GM12878 (cell line): ENCODE measurements at regions not wholly inside any gene's neighbourhood (a gene's known extent, or its start where the extent isn't known, plus 50 kb on each side); places are given as distances from the start of the nearest gene placed in this dataset.

Experiments used
- ATAC-seq: fragments of 200-7000 bp; cut with Tn5 transposase; 3 replicates; pipeline ENCODE4 v1.9.1; 2020; ENCODE audit warnings: mild to moderate bottlenecking, moderate library complexity
- BruUV-seq: library from RNA; stranded (reverse); fragments of 400-500 nt; replicated peaks from 2 replicates; lab custom pipeline; 2021; lab: Mats Ljungman, UMichigan
- CTCF ChIA-PET: fragments of 300-600 bp; sonication (Branson Sonifier 250); formaldehyde crosslinking; extraction: SDS; loops from one replicate; lab custom pipeline; 2021; ENCODE audit warnings: inconsistent platforms; lab: Yijun Ruan, JAX
- POLR2A ChIA-PET: fragments of 350-600 bp; formaldehyde crosslinking; extraction: SDS; loops from one replicate; lab custom pipeline; 2021; ENCODE audit warnings: inconsistent platforms; lab: Charles Lee
- RAD21 ChIA-PET: fragments of 300-600 bp; sonication (Branson Sonifier 250); formaldehyde crosslinking; loops from one replicate; lab custom pipeline; 2023; ENCODE audit warnings: antibody characterized with exemption; ENCODE audit not compliant: unreplicated experiment; lab: Charles Lee
- SMC1A ChIA-PET: fragments of 300-600 bp; sonication (Branson Sonifier 250); formaldehyde crosslinking; loops from one replicate; lab custom pipeline; 2023; ENCODE audit not compliant: unreplicated experiment, uncharacterized antibody; lab: Charles Lee
- DNase-seq: peaks from one replicate; pipeline ENCODE4 v3.0.0-alpha.2; 2011; ENCODE audit warnings: low read depth, low spot score
- FAIRE-seq: peaks from 3 replicates; lab custom pipeline; 2011; peaks lifted over from hg19 to GRCh38; lab: Jason Lieb, UNC
- H2AFZ ChIP-seq: 2 replicates; pipeline ENCODE4 v1.6.0; 2011; ENCODE audit warnings: low read depth, low read length, control low read depth; ENCODE audit not compliant: control insufficient read depth
- H3K27ac ChIP-seq: 2 replicates; pipeline ENCODE4 v1.5.1; 2011; ENCODE audit warnings: control low read depth; ENCODE audit not compliant: control insufficient read depth, insufficient read depth
- H3K27me3 ChIP-seq, 2 experiments: replicated peaks in 1 of 2; 2 replicates each; pipeline versions ENCODE4 v1.6.0 to v1.6.1; 2011; ENCODE audit warnings: low read length in 1 of 2; ENCODE audit not compliant: control insufficient read depth in 2 of 2, insufficient read depth in 2 of 2
- H3K36me3 ChIP-seq, 2 experiments: 2 replicates each; pipeline ENCODE4 v1.5.1; 2011; ENCODE audit warnings: low read length in 1 of 2; ENCODE audit not compliant: control insufficient read depth in 2 of 2, insufficient read depth in 2 of 2
- H3K4me1 ChIP-seq: 2 replicates; pipeline ENCODE4 v1.6.1; 2011; ENCODE audit warnings: mild to moderate bottlenecking, low read length, moderate library complexity, mixed read lengths; ENCODE audit not compliant: control insufficient read depth, insufficient read depth
- H3K4me2 ChIP-seq: 2 replicates; pipeline ENCODE4 v1.6.0; 2011; ENCODE audit warnings: control low read depth; ENCODE audit not compliant: control insufficient read depth, insufficient read depth
- H3K4me3 ChIP-seq: fragments of 200-600 bp; sonication (generic); 2 replicates; pipeline ENCODE4 v1.5.1; 2016
- H3K79me2 ChIP-seq: 2 replicates; pipeline ENCODE4 v1.6.0; 2011; ENCODE audit warnings: low read length; ENCODE audit not compliant: control insufficient read depth, insufficient read depth
- H3K9ac ChIP-seq: 2 replicates; pipeline ENCODE4 v1.8.0; 2011; ENCODE audit warnings: low read length, control low read depth, mixed read lengths; ENCODE audit not compliant: control insufficient read depth, insufficient read depth
- H3K9me3 ChIP-seq: replicated peaks from 3 replicates; pipeline ENCODE4 v1.5.1; 2011; ENCODE audit warnings: mild to moderate bottlenecking, low read length; ENCODE audit not compliant: control insufficient read depth, insufficient read depth
- H4K20me1 ChIP-seq: 2 replicates; pipeline ENCODE4 v1.6.0; 2011; ENCODE audit not compliant: control insufficient read depth, insufficient read depth
- MLLT1 ChIP-seq: fragments of 450-650 bp; IDR thresholded peaks from 2 replicates; pipeline ENCODE4 v1.6.1; 2016; ENCODE audit warnings: mild to moderate bottlenecking
- NFYA ChIP-seq: IDR thresholded peaks from 2 replicates; pipeline ENCODE4 v1.6.1; 2011; ENCODE audit warnings: low read depth, mild to moderate bottlenecking, low read length, improper control_type of control experiment, borderline replicate concordance
- PAX5 ChIP-seq: IDR thresholded peaks from 2 replicates; pipeline ENCODE4 v1.6.1; 2011; ENCODE audit warnings: low read depth, low read length, borderline replicate concordance
- PML ChIP-seq: IDR thresholded peaks from 2 replicates; pipeline ENCODE4 v1.6.1; 2012; ENCODE audit warnings: low read length, inconsistent platforms
- POU2F2 ChIP-seq: IDR thresholded peaks from 3 replicates; pipeline ENCODE4 v1.6.1; 2011; ENCODE audit warnings: low read depth, mild to moderate bottlenecking, low read length, borderline replicate concordance
- SRF ChIP-seq, 2 experiments: IDR thresholded peaks; 2 replicates each; pipeline ENCODE4 v1.6.1; 2011; ENCODE audit warnings: low read depth in 2 of 2, low read length in 2 of 2, mild to moderate bottlenecking in 1 of 2, moderate library complexity in 1 of 2
- STAT1 ChIP-seq: fragments of 450-650 bp; conservative IDR thresholded peaks from 2 replicates; pipeline ENCODE4 v1.6.1; 2014; ENCODE audit warnings: antibody characterized with exemption, mild to moderate bottlenecking
- ZBTB33 ChIP-seq: fragments of 450-650 bp; IDR thresholded peaks from 2 replicates; pipeline ENCODE4 v1.6.1; 2017; ENCODE audit warnings: mild to moderate bottlenecking
- ZNF24 ChIP-seq: fragments of 450-650 bp; IDR thresholded peaks from 2 replicates; pipeline ENCODE4 v1.6.1; 2017; ENCODE audit warnings: antibody characterized with exemption, mild to moderate bottlenecking
- ZNF384 ChIP-seq: IDR thresholded peaks from 2 replicates; pipeline ENCODE4 v1.6.1; 2012; ENCODE audit warnings: low read depth, mild to moderate bottlenecking, low read length, improper control_type of control experiment, borderline replicate concordance
- ZNF622 ChIP-seq: fragments of 450-650 bp; IDR thresholded peaks from 2 replicates; pipeline ENCODE4 v1.6.1; 2017; ENCODE audit warnings: mild to moderate bottlenecking, inconsistent platforms
- WGBS: methylation state at CpG from one replicate; pipeline ENCODE4 v1.1.6; 2016; ENCODE audit warnings: low lambda C conversion rate; ENCODE audit not compliant: insufficient replicate concordance, insufficient coverage; ENCODE audit errors: missing lambda C conversion rate; 5-methylcytosine and 5-hydroxymethylcytosine counted together
- in situ Hi-C: fragments of 300-500 bp; cut with MboI; formaldehyde crosslinking; loops from 9 replicates; pipeline ENCODE4 v1.14.3; 2018; ENCODE audit warnings: mixed read lengths
- intact Hi-C: fragments of 100-400 bp; cut with micrococcal nuclease; formaldehyde crosslinking; loops from one replicate; pipeline ENCODE4 v1.14.2; 2022; ENCODE audit not compliant: unreplicated experiment

GRCh38 chr22:47395481-47395880 is 633.0 kb downstream of the TBC1D22A start:
- ChIA-PET RAD21 (no interaction called here), POLR2A (no interaction called here), CTCF (no interaction called here), SMC1A (no interaction called here)
- intact Hi-C loops (no loop called here), in situ Hi-C loops (no loop called here)
- Histone ChIP-seq H3K9me3 (no peaks in the 10 kb centered on the region; the same call in 2 of the 3 replicates), H3K79me2 (no peaks in the 10 kb centered on the region), H3K27me3 (no peaks in the 10 kb centered on the region), H3K4me2 (no peak overlapping the region), H3K9ac (no peak overlapping the region), H3K4me3 (no peak overlapping the region), H2AFZ (no peak overlapping the region), H4K20me1 (no peaks in the 10 kb centered on the region), H3K27ac (no peak overlapping the region), H3K36me3 (no peaks in the 10 kb centered on the region), H3K4me1 (no peaks in the 10 kb centered on the region)
- ATAC-seq (no peak), DNase-seq (no peak), FAIRE-seq (no peak)
- TF ChIP-seq ZNF622, result no peak
- no peak for TF ChIP-seq POU2F2
- no peak for TF ChIP-seq ZNF24
- no peak for TF ChIP-seq PAX5
- WGBS, result 46% methylated on average over 8 of the region's 8 CpGs
- BruUV-seq, result no TSS peak

- intact Hi-C loops, result no loop called here
- BruUV-seq, result no TSS peak
- no peaks in the 10 kb centered on the region for H3K4me1 ChIP-seq
- no peak overlapping the region for H3K4me2 ChIP-seq
- no peaks in the 10 kb centered on the region for H3K27me3 ChIP-seq
- ATAC-seq, result no peak
- FAIRE-seq, result no peak
- no peak overlapping the region for H3K4me3 ChIP-seq
- POLR2A ChIA-PET, result no interaction called here
- H3K79me2 ChIP-seq, result no peaks in the 10 kb centered on the region
- no peaks in the 10 kb centered on the region; the same call in 2 of the 3 replicates for H3K9me3 ChIP-seq
- RAD21 ChIA-PET, result no interaction called here
- H3K36me3 ChIP-seq, result no peaks in the 10 kb centered on the region
- H3K27ac ChIP-seq, result no peak overlapping the region
- DNase-seq, result no peak
- H2AFZ ChIP-seq, result no peak overlapping the region
- SMC1A ChIA-PET, result no interaction called here
- H3K9ac ChIP-seq, result no peak overlapping the region
- 20% methylated on average over 12 of the region's 12 CpGs for WGBS
- TF ChIP-seq ZBTB33, result no peak
- TF ChIP-seq PML, result no peak
- no peak for TF ChIP-seq ZNF384
- no peak for TF ChIP-seq MLLT1
- no peak for TF ChIP-seq SRF (IDR thresholded peaks at IDR 0.05; ENCODE audit: low read depth in 2 of 2, low read length in 2 of 2)
- TF ChIP-seq STAT1, result no peak
- no peak for TF ChIP-seq NFYA
- TF ChIP-seq, all 136 proteins: peak for 0
- H4K20me1 ChIP-seq, result no peaks in the 10 kb centered on the region
- CTCF ChIA-PET, result no interaction called here
- in situ Hi-C loops, result no loop called here
These were observed 632.3 kb downstream of the TBC1D22A start for GRCh38 chr22:47394504-47395440.
